SK-N-SH treated with all-trans-retinoic acid at 6 μM for 48 hours (cell line): ENCODE measurements at regions not wholly inside any gene's neighbourhood (a gene's known extent, or its start where the extent isn't known, plus 50 kb on each side); places are given as distances from the start of the nearest gene placed in this dataset.

Source experiments
- ATAC-seq: fragments of 200-7000 bp; cut with Tn5 transposase; 3 replicates; pipeline ENCODE4 v1.9.1; 2020; ENCODE audit warnings: mild to moderate bottlenecking, moderate library complexity
- ARNTL ChIP-seq: fragments of 450-650 bp; formaldehyde crosslinking; IDR thresholded peaks from 2 replicates; pipeline ENCODE4 v1.5.0; 2020; ENCODE audit warnings: low read depth, mild to moderate bottlenecking, moderate library complexity, borderline replicate concordance
- CREB5 ChIP-seq: fragments of 250-450 bp; sonication (Bioruptor Pico); IDR thresholded peaks from 2 replicates; pipeline ENCODE4 v1.5.1; 2020; ENCODE audit warnings: low read depth, mild to moderate bottlenecking, moderate library complexity
- CSDC2 ChIP-seq: fragments of 250-450 bp; sonication (Bioruptor Pico); IDR thresholded peaks from 2 replicates; pipeline ENCODE4 v1.5.0; 2020; ENCODE audit warnings: mild to moderate bottlenecking, moderate library complexity
- CSRNP3 ChIP-seq: fragments of 250-450 bp; sonication (Bioruptor Pico); IDR thresholded peaks from 2 replicates; pipeline ENCODE4 v1.5.1; 2021; ENCODE audit warnings: mild to moderate bottlenecking, moderate library complexity
- ESRRG ChIP-seq: fragments of 250-450 bp; sonication (Bioruptor Pico); IDR thresholded peaks from 2 replicates; pipeline ENCODE4 v1.6.1; 2021; ENCODE audit warnings: mild to moderate bottlenecking
- GLIS3 ChIP-seq: fragments of 250-450 bp; sonication (Bioruptor Pico); IDR thresholded peaks from 2 replicates; pipeline ENCODE4 v1.5.0; 2020; ENCODE audit warnings: mild to moderate bottlenecking, moderate library complexity
- ISL1 ChIP-seq: fragments of 250-450 bp; sonication (Bioruptor Pico); IDR thresholded peaks from 2 replicates; pipeline ENCODE4 v2.1.2; 2022; ENCODE audit warnings: mild to moderate bottlenecking, moderate library complexity
- OSR1 ChIP-seq: fragments of 250-450 bp; sonication (Bioruptor Pico); IDR thresholded peaks from 2 replicates; pipeline ENCODE4 v1.8.0; 2022; ENCODE audit warnings: moderate library complexity, mild to moderate bottlenecking, inconsistent platforms
- PATZ1 ChIP-seq: fragments of 250-450 bp; sonication (Bioruptor Pico); IDR thresholded peaks from 2 replicates; pipeline ENCODE4 v1.8.0; 2020; ENCODE audit warnings: mild to moderate bottlenecking, moderate library complexity, borderline replicate concordance
- POU6F1 ChIP-seq: fragments of 250-450 bp; sonication (Bioruptor Pico); IDR thresholded peaks from 2 replicates; pipeline ENCODE4 v1.8.0; 2021; ENCODE audit warnings: low read depth, mild to moderate bottlenecking, moderate library complexity, borderline replicate concordance
- PPARA ChIP-seq: fragments of 250-450 bp; sonication (Bioruptor Pico); IDR thresholded peaks from 2 replicates; pipeline ENCODE4 v1.5.0; 2020; ENCODE audit warnings: mild to moderate bottlenecking, borderline replicate concordance
- SNAI2 ChIP-seq: fragments of 250-450 bp; sonication (Bioruptor Pico); IDR thresholded peaks from 2 replicates; pipeline ENCODE4 v1.5.0; 2020; ENCODE audit warnings: mild to moderate bottlenecking, moderate library complexity
- TCF4 ChIP-seq: fragments of 250-450 bp; sonication (Bioruptor Pico); IDR thresholded peaks from 2 replicates; pipeline ENCODE4 v1.8.0; 2021; ENCODE audit warnings: mild to moderate bottlenecking, moderate library complexity, borderline replicate concordance
- TOX ChIP-seq: fragments of 250-450 bp; sonication (Bioruptor Pico); IDR thresholded peaks from 2 replicates; pipeline ENCODE4 v1.8.0; 2021; ENCODE audit warnings: mild to moderate bottlenecking, moderate library complexity, borderline replicate concordance
- TSHZ2 ChIP-seq: fragments of 250-450 bp; sonication (Bioruptor Pico); IDR thresholded peaks from 2 replicates; pipeline ENCODE4 v1.5.0; 2020; ENCODE audit warnings: mild to moderate bottlenecking, moderate library complexity
- ZC3H10 ChIP-seq: fragments of 250-450 bp; sonication (Bioruptor Pico); IDR thresholded peaks from 2 replicates; pipeline ENCODE4 v1.5.1; 2021; ENCODE audit warnings: mild to moderate bottlenecking, moderate library complexity
- ZFP3 ChIP-seq: fragments of 250-450 bp; sonication (Bioruptor Pico); IDR thresholded peaks from 2 replicates; pipeline ENCODE4 v1.5.0; 2020; ENCODE audit warnings: mild to moderate bottlenecking, moderate library complexity
- ZFP30 ChIP-seq: fragments of 450-650 bp; formaldehyde crosslinking; IDR thresholded peaks from 2 replicates; pipeline ENCODE4 v1.5.0; 2022; ENCODE audit warnings: mild to moderate bottlenecking, moderate library complexity
- ZNF565 ChIP-seq: fragments of 450-650 bp; formaldehyde crosslinking; conservative IDR thresholded peaks from 2 replicates; pipeline ENCODE4 v1.5.0; 2020; ENCODE audit warnings: low read depth, mild to moderate bottlenecking, moderate library complexity
- ZNF70 ChIP-seq: fragments of 450-650 bp; formaldehyde crosslinking; IDR thresholded peaks from 2 replicates; pipeline ENCODE4 v1.5.0; 2020; ENCODE audit warnings: mild to moderate bottlenecking, moderate library complexity
- ZNF8 ChIP-seq: fragments of 450-650 bp; formaldehyde crosslinking; IDR thresholded peaks from 2 replicates; pipeline ENCODE4 v1.5.0; 2020; ENCODE audit warnings: mild to moderate bottlenecking, moderate library complexity

GRCh38 chr9:88605512-88606362 lies 70.8 kb downstream of the NXNL2 start (continued):
- TF ChIP-seq ISL1 (CRISPR knock-in tag): peak; percentile 73; the same call in 1 of the 2 replicates
- no peak for TF ChIP-seq OSR1 (CRISPR knock-in tag)
- TF ChIP-seq ZNF8 (CRISPR knock-in tag): no peak

- TF ChIP-seq GLIS3 (no peak), CSDC2 (no peak), ZNF70 (CRISPR knock-in tag) (no peak), ZFP30 (CRISPR knock-in tag) (no peak), TSHZ2 (CRISPR knock-in tag) (no peak), ESRRG (CRISPR knock-in tag) (no peak), ZC3H10 (no peak), CREB5 (CRISPR knock-in tag) (no peak), ARNTL (no peak), PATZ1 (CRISPR knock-in tag) (no peak), CSRNP3 (no peak), POU6F1 (CRISPR knock-in tag) (no peak), PPARA (CRISPR knock-in tag) (no peak), ZNF565 (CRISPR knock-in tag) (no peak), SNAI2 (CRISPR knock-in tag) (no peak), TOX (CRISPR knock-in tag) (no peak), ISL1 (CRISPR knock-in tag) (no peak), ZFP3 (CRISPR knock-in tag) (no peak), OSR1 (CRISPR knock-in tag) (no peak), TCF4 (CRISPR knock-in tag) (no peak)
- TF ChIP-seq, all 23 proteins: peak for 0
- ATAC-seq: no peak
Observed at GRCh38 chr9:88614359-88614758, 79.4 kb downstream of the NXNL2 start.

- no peak for ATAC-seq
- TF ChIP-seq TOX (CRISPR knock-in tag) (no peak), TSHZ2 (CRISPR knock-in tag) (no peak), PPARA (CRISPR knock-in tag) (no peak)
Observed at GRCh38 chr9:88623698-88624097, 88.7 kb downstream of the NXNL2 start.
